GM23338 (cell line): ENCODE measurements at regions not wholly inside any gene's neighbourhood (a gene's known extent, or its start where the extent isn't known, plus 50 kb on each side); places are given as distances from the start of the nearest gene placed in this dataset.

Source experiments
- ATAC-seq: fragments of 200-7000 bp; cut with Tn5 transposase; 3 replicates; pipeline ENCODE4 v1.9.1; 2020
- DNase-seq: peaks from one replicate; pipeline ENCODE4 v3.0.0-alpha.2; 2015; ENCODE audit warnings: low spot score
- H2AFZ ChIP-seq: fragments of 200-600 bp; sonication (generic); 2 replicates; pipeline ENCODE4 v1.8.0; 2016; ENCODE audit warnings: antibody characterized with exemption, mild to moderate bottlenecking, moderate library complexity
- H3F3A ChIP-seq: fragments of 200-600 bp; sonication (generic); replicated peaks from 2 replicates; pipeline ENCODE4 v1.8.0; 2017; ENCODE audit warnings: antibody characterized with exemption, mixed run types, low read depth
- H3K27ac ChIP-seq: fragments of 200-600 bp; sonication (generic); 2 replicates; pipeline ENCODE4 v1.6.1; 2016; ENCODE audit warnings: low read depth
- H3K27me3 ChIP-seq: fragments of 200-600 bp; sonication (generic); 2 replicates; pipeline ENCODE4 v1.8.0; 2016; ENCODE audit warnings: mild to moderate bottlenecking, mixed run types, moderate library complexity; ENCODE audit not compliant: insufficient read depth
- H3K36me3 ChIP-seq: fragments of 200-600 bp; sonication (generic); 2 replicates; pipeline ENCODE4 v1.8.0; 2016; ENCODE audit warnings: mild to moderate bottlenecking; ENCODE audit not compliant: insufficient read depth
- H3K4me1 ChIP-seq: fragments of 200-600 bp; sonication (generic); 2 replicates; pipeline ENCODE4 v1.8.0; 2016; ENCODE audit warnings: mild to moderate bottlenecking, moderate library complexity; ENCODE audit not compliant: insufficient read depth
- H3K4me2 ChIP-seq: fragments of 200-600 bp; sonication (generic); 2 replicates; pipeline ENCODE4 v1.7.1; 2017; ENCODE audit warnings: mixed run types
- H3K4me3 ChIP-seq: fragments of 200-600 bp; sonication (generic); 2 replicates; pipeline ENCODE4 v1.6.1; 2016; ENCODE audit warnings: mixed run types
- H3K79me2 ChIP-seq: fragments of 200-600 bp; sonication (generic); replicated peaks from 2 replicates; pipeline ENCODE4 v1.8.0; 2017; ENCODE audit warnings: mild to moderate bottlenecking; ENCODE audit not compliant: insufficient read depth
- H3K9me2 ChIP-seq: fragments of 200-600 bp; sonication (generic); 2 replicates; pipeline ENCODE4 v1.8.0; 2017; ENCODE audit not compliant: insufficient read depth
- H4K20me1 ChIP-seq: fragments of 200-600 bp; sonication (generic); replicated peaks from 2 replicates; pipeline ENCODE4 v1.8.0; 2017; ENCODE audit warnings: mild to moderate bottlenecking; ENCODE audit not compliant: insufficient read depth
- H3K27ac Mint-ChIP-seq: 2 replicates; pipeline ENCODE4 v1.8.0; 2020; ENCODE audit warnings: inconsistent platforms, mild to moderate bottlenecking, moderate library complexity, mixed read lengths
- H3K27me3 Mint-ChIP-seq: 3 replicates; pipeline ENCODE4 v1.8.0; 2022; ENCODE audit warnings: low read depth, mild to moderate bottlenecking, moderate library complexity, mixed read lengths, inconsistent platforms; ENCODE audit not compliant: insufficient read depth, poor library complexity
- H3K36me3 Mint-ChIP-seq: 3 replicates; pipeline ENCODE4 v1.8.0; 2021; ENCODE audit warnings: low read depth, mild to moderate bottlenecking, inconsistent platforms, moderate library complexity, mixed read lengths
- H3K4me1 Mint-ChIP-seq: 3 replicates; pipeline ENCODE4 v1.8.0; 2020; ENCODE audit warnings: mild to moderate bottlenecking, inconsistent platforms, mixed read lengths
- H3K4me3 Mint-ChIP-seq: 3 replicates; pipeline ENCODE4 v1.8.0; 2021; ENCODE audit warnings: moderate library complexity, mild to moderate bottlenecking, inconsistent platforms, mixed read lengths
- H3K9me3 Mint-ChIP-seq: 3 replicates; pipeline ENCODE4 v1.8.0; 2020; ENCODE audit warnings: moderate library complexity, mild to moderate bottlenecking, inconsistent platforms, mixed read lengths
- CTCF ChIP-seq, 2 experiments: fragments of 200-600 bp in 1 of 2; sonication (generic) in 1 of 2; conservative IDR thresholded peaks; 2 replicates each; pipeline versions ENCODE4 v1.5.1 to v1.6.1; 2016 to 2017; ENCODE audit warnings: antibody characterized with exemption in 2 of 2, low read depth in 2 of 2, mild to moderate bottlenecking in 2 of 2, moderate library complexity in 1 of 2
- EZH2 ChIP-seq: fragments of 200-600 bp; sonication (generic); IDR thresholded peaks from one replicate; pipeline ENCODE4 v1.8.0; 2017; ENCODE audit warnings: antibody characterized with exemption, mild to moderate bottlenecking, low read depth; ENCODE audit not compliant: unreplicated experiment
- EZH2phosphoT487 ChIP-seq: fragments of 200-600 bp; sonication (generic); IDR thresholded peaks from one replicate; pipeline ENCODE4 v1.8.1; 2018; ENCODE audit warnings: antibody characterized with exemption; ENCODE audit not compliant: unreplicated experiment
- NANOG ChIP-seq: IDR thresholded peaks from 2 replicates; pipeline ENCODE4 v1.6.1; 2016; ENCODE audit warnings: antibody characterized with exemption, borderline replicate concordance
- POLR2AphosphoS5 ChIP-seq: IDR thresholded peaks from 2 replicates; pipeline ENCODE4 v1.6.1; 2016; ENCODE audit warnings: antibody characterized with exemption, low read depth
- ZNF331 ChIP-seq: fragments of 250-450 bp; sonication (Bioruptor Pico); IDR thresholded peaks from 2 replicates; pipeline ENCODE4 v1.5.0; 2020; ENCODE audit warnings: low read depth, mild to moderate bottlenecking, moderate library complexity
- ZNF462 ChIP-seq: fragments of 250-450 bp; sonication (Bioruptor Pico); IDR thresholded peaks from 2 replicates; pipeline ENCODE4 v1.5.0; 2020; ENCODE audit warnings: mild to moderate bottlenecking, moderate library complexity

DNA sequence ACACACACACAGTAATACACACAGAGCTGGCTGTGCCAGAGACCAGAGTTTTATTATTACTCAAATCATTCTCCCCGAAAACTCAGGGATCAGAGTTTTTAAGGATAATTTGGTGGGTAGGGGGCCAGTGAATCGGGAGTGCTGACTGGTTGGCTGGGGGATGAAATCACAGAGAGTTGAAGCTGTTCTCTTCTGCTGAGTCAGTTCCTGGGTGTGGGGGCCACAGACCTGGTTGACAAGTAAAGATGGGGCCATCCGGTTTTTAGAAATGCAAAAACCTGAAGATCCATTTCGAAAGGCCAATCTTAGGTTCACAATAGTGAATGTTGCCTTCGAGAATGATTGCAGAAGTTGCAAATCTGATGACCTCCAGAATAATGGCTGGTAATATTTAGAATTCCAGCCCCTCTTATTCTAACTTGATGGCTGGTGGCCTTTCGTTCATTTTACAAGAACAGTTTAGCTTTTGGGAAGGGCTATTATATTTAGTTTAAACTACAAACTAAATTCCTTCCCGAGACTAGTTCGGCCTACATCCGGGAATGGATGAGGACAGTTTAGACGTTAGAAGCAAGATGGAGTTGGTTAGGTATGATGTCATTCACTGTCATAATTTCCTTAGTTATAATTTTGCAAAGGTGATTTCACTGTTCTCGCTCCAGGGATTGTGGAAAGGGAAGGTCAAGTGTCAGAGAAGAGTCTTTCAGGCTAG lies 123.2 kb downstream of the KCNJ18 start (continued):
- no peak for TF ChIP-seq ZNF462 (CRISPR knock-in tag)
- TF ChIP-seq EZH2phosphoT487, result no peak
- no peak for TF ChIP-seq ZNF331 (CRISPR knock-in tag)
- no peak for TF ChIP-seq EZH2

DNA sequence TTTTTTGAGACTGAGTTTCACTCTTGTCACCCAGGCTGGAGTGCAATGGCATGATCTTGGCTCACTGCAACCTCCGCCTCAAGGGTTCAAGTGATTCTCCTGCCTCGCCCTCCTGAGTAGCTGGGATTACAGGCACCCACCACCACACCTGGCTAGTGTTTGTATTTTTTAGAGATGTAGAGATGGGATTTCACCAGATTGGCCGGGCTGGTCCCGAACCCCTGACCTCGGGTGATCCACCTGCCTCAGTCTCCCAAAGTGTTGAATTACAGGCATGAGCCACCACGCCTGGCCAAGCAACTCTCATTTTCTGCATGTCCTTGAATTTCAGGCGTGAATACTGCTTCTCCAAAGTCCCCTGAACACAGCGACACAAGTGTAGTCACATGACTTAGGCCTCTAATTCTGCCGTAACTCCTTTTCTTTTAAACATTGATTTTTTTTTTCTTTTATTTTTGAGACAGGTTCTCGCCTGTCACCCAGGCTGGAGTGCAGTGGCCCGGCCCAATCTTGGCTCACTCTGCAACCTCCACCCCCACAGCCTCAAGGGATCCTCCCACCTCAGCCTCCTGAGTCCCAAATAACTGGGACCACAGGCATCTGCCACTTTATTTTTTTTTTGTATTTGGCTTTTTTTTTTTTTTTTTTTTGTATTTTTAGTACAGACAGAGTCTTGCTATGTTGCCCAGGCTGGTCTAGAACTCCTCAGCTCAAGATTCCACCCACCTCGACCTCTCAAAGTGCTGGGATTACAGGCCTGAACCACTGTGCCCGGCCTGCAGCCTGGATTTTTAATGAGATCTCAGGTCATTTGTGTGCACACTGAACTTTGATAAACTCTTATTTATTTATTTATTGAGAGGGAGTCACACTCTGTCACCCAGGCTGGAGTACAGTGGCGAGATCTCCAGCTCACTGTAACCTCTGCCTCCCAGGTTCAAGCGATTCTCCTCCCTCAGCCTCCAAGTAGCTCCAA lies 124.6 kb downstream of the KCNJ18 start:
- Mint-ChIP-seq H3K27ac (no peak overlapping the region), H3K4me1 (no peaks in the 10 kb centered on the region), H3K27me3 (peaks cover 6% of the 10 kb centered on the region), H3K4me3 (no peak overlapping the region), H3K36me3 (peaks cover 31% of the 10 kb centered on the region), H3K9me3 (peaks cover 47% of the 10 kb centered on the region)
- Histone ChIP-seq H3K36me3 (peaks cover 40% of the 10 kb centered on the region), H3K4me1 (no peaks in the 10 kb centered on the region), H3F3A (no peaks in the 10 kb centered on the region), H3K27me3 (no peaks in the 10 kb centered on the region), H3K4me3 (no peak overlapping the region), H3K79me2 (no peaks in the 10 kb centered on the region), H4K20me1 (no peaks in the 10 kb centered on the region), H2AFZ (no peak overlapping the region), H3K27ac (no peak overlapping the region), H3K4me2 (no peak overlapping the region), H3K9me2 (no peaks in the 10 kb centered on the region)
- ATAC-seq (no peak), DNase-seq (no peak)
- no peak for TF ChIP-seq NANOG
- no peak for TF ChIP-seq CTCF (conservative IDR thresholded peaks at IDR 0.05; ENCODE audit: low read depth in 2 of 2)
- no peak for TF ChIP-seq POLR2AphosphoS5
- TF ChIP-seq EZH2, result no peak
